HG02798 (cell line): ENCODE measurements at regions not wholly inside any gene's neighbourhood (a gene's known extent, or its start where the extent isn't known, plus 50 kb on each side); places are given as distances from the start of the nearest gene placed in this dataset.

ENCODE experiments used
- ATAC-seq: cut with Tn5 transposase; IDR thresholded peaks from one replicate; pipeline ENCODE4 v1.9.1; 2021; ENCODE audit warnings: mild to moderate bottlenecking; ENCODE audit not compliant: unreplicated experiment, poor library complexity

- ATAC-seq = no peak
These were observed 182.6 kb upstream of the JAG1 start for GRCh38 chr20:10856237-10857015.

GRCh38 chr20:10857352-10858070 is 183.7 kb upstream of the JAG1 start:
- no peak for ATAC-seq

GRCh38 chr20:10861090-10861489 is 187.3 kb upstream of the JAG1 start:
- no peak for ATAC-seq

- ATAC-seq = no peak
These were observed 187.8 kb upstream of the JAG1 start for GRCh38 chr20:10861619-10862018.

GRCh38 chr20:10863337-10864060 is 189.7 kb upstream of the JAG1 start:
- no peak for ATAC-seq

GRCh38 chr20:10864076-10864672 is 190.4 kb upstream of the JAG1 start:
- ATAC-seq = no peak

GRCh38 chr20:10868299-10868698 is 194.5 kb upstream of the JAG1 start:
- no peak for ATAC-seq

- no peak for ATAC-seq
These were observed 199.2 kb upstream of the JAG1 start for GRCh38 chr20:10873026-10873425.

GRCh38 chr20:10875653-10876052 is 201.9 kb upstream of the JAG1 start:
- ATAC-seq = no peak

- ATAC-seq = no peak
These were observed 202.8 kb upstream of the JAG1 start for GRCh38 chr20:10876558-10876957.

GRCh38 chr20:10877342-10877741 is 203.5 kb upstream of the JAG1 start:
- ATAC-seq = no peak

GRCh38 chr20:10883166-10883565 is 209.4 kb upstream of the JAG1 start:
- no peak for ATAC-seq

GRCh38 chr20:10893321-10893720 is 219.5 kb upstream of the JAG1 start:
- ATAC-seq = no peak

- ATAC-seq = no peak
These were observed 223.5 kb upstream of the JAG1 start for GRCh38 chr20:10897336-10897735.

GRCh38 chr20:10898552-10898951 is 224.8 kb upstream of the JAG1 start:
- no peak for ATAC-seq

GRCh38 chr20:10902174-10902573 is 228.4 kb upstream of the JAG1 start:
- no peak for ATAC-seq

GRCh38 chr20:10902576-10903282 is 228.9 kb upstream of the JAG1 start:
- no peak for ATAC-seq

GRCh38 chr20:10906834-10907233 is 233.0 kb upstream of the JAG1 start:
- no peak for ATAC-seq

GRCh38 chr20:10909803-10910202 is 236.0 kb upstream of the JAG1 start:
- ATAC-seq = no peak

GRCh38 chr20:10910535-10911178 is 236.9 kb upstream of the JAG1 start:
- no peak for ATAC-seq
